ENCODE measurements at regions not wholly inside any gene's neighbourhood (a gene's known extent, or its start where the extent isn't known, plus 50 kb on each side); places are given as distances from the start of the nearest gene placed in this dataset.

- peaks cover 8% of the 10 kb centered on the region for H3K4me1 Mint-ChIP-seq (ENCODE audit: unreplicated experiment)
These were observed 155.5 kb downstream of the SNX10 start for GRCh38 chr7:26447116-26447515.

GRCh38 chr7:26449175-26450165 lies 157.8 kb downstream of the SNX10 start:
- no peak for DNase-seq (ENCODE audit: low spot score)
- no peaks in the 10 kb centered on the region for H3K36me3 Mint-ChIP-seq (ENCODE audit: low read depth, unreplicated experiment)
- H3K9me3 Mint-ChIP-seq (ENCODE audit: unreplicated experiment): no peaks in the 10 kb centered on the region
- peaks cover 19% of the 10 kb centered on the region for H3K4me1 Mint-ChIP-seq (ENCODE audit: unreplicated experiment)
- H3K27ac Mint-ChIP-seq (ENCODE audit: unreplicated experiment): no peak overlapping the region
- no peak for TF ChIP-seq CTCF (IDR thresholded peaks at IDR 0.05; ENCODE audit: unreplicated experiment)
- no peak overlapping the region for H3K4me3 Mint-ChIP-seq (ENCODE audit: unreplicated experiment)
- no peaks in the 10 kb centered on the region for H3K27me3 Mint-ChIP-seq (ENCODE audit: unreplicated experiment)

More at GRCh38 chr7:26447116-26447515, 155.5 kb downstream of the SNX10 start:
- no peaks in the 10 kb centered on the region for H3K9me3 Mint-ChIP-seq (ENCODE audit: unreplicated experiment)
- no peak for DNase-seq (ENCODE audit: low spot score)
- H3K36me3 Mint-ChIP-seq (ENCODE audit: low read depth, unreplicated experiment): no peaks in the 10 kb centered on the region
- H3K27ac Mint-ChIP-seq (ENCODE audit: unreplicated experiment): no peak overlapping the region
- TF ChIP-seq CTCF (IDR thresholded peaks at IDR 0.05; ENCODE audit: unreplicated experiment): no peak
- no peak overlapping the region for H3K4me3 Mint-ChIP-seq (ENCODE audit: unreplicated experiment)
- H3K27me3 Mint-ChIP-seq (ENCODE audit: unreplicated experiment): no peaks in the 10 kb centered on the region

- no peak for DNase-seq (ENCODE audit: low spot score)
- Mint-ChIP-seq H3K4me3 (ENCODE audit: unreplicated experiment) (no peak overlapping the region), H3K36me3 (ENCODE audit: low read depth, unreplicated experiment) (no peaks in the 10 kb centered on the region), H3K9me3 (ENCODE audit: unreplicated experiment) (no peaks in the 10 kb centered on the region), H3K27me3 (ENCODE audit: unreplicated experiment) (no peaks in the 10 kb centered on the region), H3K27ac (ENCODE audit: unreplicated experiment) (no peak overlapping the region), H3K4me1 (ENCODE audit: unreplicated experiment) (peaks cover 21% of the 10 kb centered on the region)
- no peak for TF ChIP-seq CTCF (IDR thresholded peaks at IDR 0.05; ENCODE audit: unreplicated experiment)
These were observed 160.3 kb downstream of the SNX10 start for GRCh38 chr7:26451997-26452396.

DNA sequence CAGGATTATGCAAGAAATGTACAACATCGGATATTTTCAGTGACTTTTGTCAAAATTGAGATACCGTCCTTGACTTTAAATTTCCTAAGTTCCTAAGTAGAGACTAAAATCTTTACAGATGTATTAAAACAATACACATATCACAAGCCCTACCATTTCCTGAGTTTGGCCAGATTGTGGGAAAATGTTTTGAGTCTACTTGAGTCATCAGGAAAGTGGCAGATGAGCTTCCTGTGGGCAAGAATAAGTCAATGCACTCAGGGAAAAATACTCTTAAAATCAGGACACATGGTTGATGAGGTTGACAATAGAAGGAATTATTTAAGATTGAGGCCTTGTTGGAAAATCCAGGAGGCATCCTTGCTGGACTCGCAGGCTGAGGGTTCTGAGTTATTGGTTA lies 162.5 kb downstream of the SNX10 start:
- Mint-ChIP-seq H3K4me3 (ENCODE audit: unreplicated experiment) (no peak overlapping the region), H3K27me3 (ENCODE audit: unreplicated experiment) (no peaks in the 10 kb centered on the region), H3K9me3 (ENCODE audit: unreplicated experiment) (no peaks in the 10 kb centered on the region), H3K27ac (ENCODE audit: unreplicated experiment) (no peak overlapping the region), H3K36me3 (ENCODE audit: low read depth, unreplicated experiment) (no peaks in the 10 kb centered on the region), H3K4me1 (ENCODE audit: unreplicated experiment) (peaks cover 25% of the 10 kb centered on the region)
- no peak for DNase-seq (ENCODE audit: low spot score)
- TF ChIP-seq CTCF (IDR thresholded peaks at IDR 0.05; ENCODE audit: unreplicated experiment): no peak

- TF ChIP-seq CTCF (IDR thresholded peaks at IDR 0.05; ENCODE audit: unreplicated experiment): no peak
- Mint-ChIP-seq H3K27me3 (ENCODE audit: unreplicated experiment) (no peaks in the 10 kb centered on the region), H3K36me3 (ENCODE audit: low read depth, unreplicated experiment) (no peaks in the 10 kb centered on the region), H3K4me3 (ENCODE audit: unreplicated experiment) (no peak overlapping the region), H3K4me1 (ENCODE audit: unreplicated experiment) (peaks cover 24% of the 10 kb centered on the region), H3K27ac (ENCODE audit: unreplicated experiment) (no peak overlapping the region), H3K9me3 (ENCODE audit: unreplicated experiment) (no peaks in the 10 kb centered on the region)
- DNase-seq (ENCODE audit: low spot score): no peak
These were observed 166.2 kb downstream of the SNX10 start for GRCh38 chr7:26457696-26458327.

Data from endothelial cell (in vitro differentiated cells).